ENCODE measurements at regions not wholly inside any gene's neighbourhood (a gene's known extent, or its start where the extent isn't known, plus 50 kb on each side); places are given as distances from the start of the nearest gene placed in this dataset.

DNA sequence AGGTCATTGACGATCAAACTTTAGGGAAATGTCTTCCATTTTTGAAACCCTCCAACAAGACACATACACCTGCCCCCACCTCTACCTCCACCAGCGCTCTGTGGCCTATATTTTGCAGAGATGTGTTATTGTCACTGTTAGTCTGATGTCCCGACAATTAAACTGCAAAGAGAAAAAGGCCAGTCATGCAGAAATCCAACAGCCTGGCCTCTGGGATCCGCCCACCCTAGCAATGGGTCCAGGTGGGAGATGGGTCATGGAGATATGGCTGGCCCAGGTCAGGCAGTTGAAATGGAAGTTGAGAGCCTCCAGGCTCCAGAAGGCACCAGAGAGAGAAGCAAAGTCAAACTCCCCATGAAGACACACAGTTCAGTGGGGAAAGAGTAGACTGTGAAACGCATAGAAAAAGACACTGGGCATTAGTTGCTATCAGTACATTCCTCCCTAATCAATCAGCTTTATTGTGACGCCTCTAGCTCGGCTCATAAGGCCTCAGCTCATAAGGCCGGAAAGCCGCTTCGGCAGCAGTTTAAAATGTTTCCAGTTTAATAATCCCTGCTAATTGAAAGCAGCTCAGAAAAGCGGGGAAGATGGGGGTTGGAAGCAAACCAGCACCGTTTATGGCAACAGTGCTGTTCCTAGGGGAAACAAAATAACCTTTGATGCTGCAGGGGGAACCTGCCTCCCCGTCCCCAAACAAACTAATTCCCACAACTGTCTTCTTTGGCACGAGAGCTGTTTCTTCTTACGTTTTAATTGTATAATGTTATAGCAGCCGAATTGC is 239.7 kb upstream of the ZNF507 start:
- WGBS, 2 donors (ENCODE audit: low coverage in 1 of 2) = 73 to 75% methylated on average over 10 to 16 of the region's 16 CpGs
- no peaks in the 10 kb centered on the region for H3K27me3 ChIP-seq

DNA sequence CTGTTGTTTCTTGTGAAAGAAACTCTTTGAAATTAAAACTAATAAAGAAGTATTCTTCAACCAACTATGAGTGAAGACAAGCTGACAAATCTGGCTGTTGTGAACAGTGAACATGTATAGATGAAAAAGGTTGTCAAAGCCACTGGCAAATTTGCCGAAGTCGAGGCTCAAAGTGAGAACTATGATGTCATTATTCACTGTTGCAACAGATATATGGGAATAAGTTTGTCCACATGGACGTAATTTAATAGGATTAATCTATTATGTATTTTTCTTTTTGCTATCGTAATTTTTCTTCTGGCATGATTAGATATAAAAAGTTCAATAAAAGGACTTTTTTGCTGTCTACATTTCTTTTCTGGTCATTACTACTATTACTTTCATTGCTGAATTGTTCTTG is 223.2 kb upstream of the ZNF507 start:
- WGBS, 2 donors (ENCODE audit: low coverage in 1 of 2) = 59 to 87% methylated on average over 4 of the region's 4 CpGs
- H3K27me3 ChIP-seq = no peaks in the 10 kb centered on the region
- DNase-seq = no peak
- no peaks in the 10 kb centered on the region for H3K36me3 ChIP-seq
- no peaks in the 10 kb centered on the region for H3K9me3 ChIP-seq
- in situ Hi-C loops (cut with MboI; ENCODE audit: low pct_ligation_motif_present in 1 of 4, low pct_unique_long_range_greater_than_20kb in 1 of 4, low sequenced_read_pairs in 3 of 4) = no loop called here
- TF ChIP-seq POLR2A (IDR thresholded peaks at IDR 0.05) (no peak), POLR2AphosphoS5 (IDR thresholded peaks at IDR 0.05) (no peak), EP300 (IDR thresholded peaks at IDR 0.05; ENCODE audit: low read depth) (no peak)
- TF ChIP-seq, protein P1, sequence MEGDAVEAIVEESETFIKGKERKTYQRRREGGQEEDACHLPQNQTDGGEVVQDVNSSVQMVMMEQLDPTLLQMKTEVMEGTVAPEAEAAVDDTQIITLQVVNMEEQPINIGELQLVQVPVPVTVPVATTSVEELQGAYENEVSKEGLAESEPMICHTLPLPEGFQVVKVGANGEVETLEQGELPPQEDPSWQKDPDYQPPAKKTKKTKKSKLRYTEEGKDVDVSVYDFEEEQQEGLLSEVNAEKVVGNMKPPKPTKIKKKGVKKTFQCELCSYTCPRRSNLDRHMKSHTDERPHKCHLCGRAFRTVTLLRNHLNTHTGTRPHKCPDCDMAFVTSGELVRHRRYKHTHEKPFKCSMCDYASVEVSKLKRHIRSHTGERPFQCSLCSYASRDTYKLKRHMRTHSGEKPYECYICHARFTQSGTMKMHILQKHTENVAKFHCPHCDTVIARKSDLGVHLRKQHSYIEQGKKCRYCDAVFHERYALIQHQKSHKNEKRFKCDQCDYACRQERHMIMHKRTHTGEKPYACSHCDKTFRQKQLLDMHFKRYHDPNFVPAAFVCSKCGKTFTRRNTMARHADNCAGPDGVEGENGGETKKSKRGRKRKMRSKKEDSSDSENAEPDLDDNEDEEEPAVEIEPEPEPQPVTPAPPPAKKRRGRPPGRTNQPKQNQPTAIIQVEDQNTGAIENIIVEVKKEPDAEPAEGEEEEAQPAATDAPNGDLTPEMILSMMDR (IDR thresholded peaks at IDR 0.05) = no peak
- H3K4me3 ChIP-seq = no peak overlapping the region
- intact Hi-C loops (cut with DNase I; ENCODE audit: low total_unique reads) = no loop called here
- H3K4me1 ChIP-seq = no peaks in the 10 kb centered on the region
- H3K27ac ChIP-seq = no peak overlapping the region

More for the DNA sequence above, 239.7 kb upstream of the ZNF507 start:
- TF ChIP-seq, protein P1 (IDR thresholded peaks at IDR 0.05) = no peak
- no peak for TF ChIP-seq EP300 (IDR thresholded peaks at IDR 0.05; ENCODE audit: low read depth)
- TF ChIP-seq POLR2AphosphoS5 (IDR thresholded peaks at IDR 0.05) = no peak
- TF ChIP-seq POLR2A (IDR thresholded peaks at IDR 0.05) = no peak
- in situ Hi-C loops (cut with MboI; ENCODE audit: low pct_ligation_motif_present in 1 of 4, low pct_unique_long_range_greater_than_20kb in 1 of 4, low sequenced_read_pairs in 3 of 4) (no loop called here), intact Hi-C loops (cut with DNase I; ENCODE audit: low total_unique reads) (no loop called here)
- Histone ChIP-seq H3K9me3 (no peaks in the 10 kb centered on the region), H3K4me1 (peaks cover 0 to 6% (median 3%) of the 10 kb centered on the region in 4 donors), H3K27ac (no peak overlapping the region), H3K36me3 (no peaks in the 10 kb centered on the region), H3K4me3 (no peak overlapping the region)
- DNase-seq = no peak

DNA sequence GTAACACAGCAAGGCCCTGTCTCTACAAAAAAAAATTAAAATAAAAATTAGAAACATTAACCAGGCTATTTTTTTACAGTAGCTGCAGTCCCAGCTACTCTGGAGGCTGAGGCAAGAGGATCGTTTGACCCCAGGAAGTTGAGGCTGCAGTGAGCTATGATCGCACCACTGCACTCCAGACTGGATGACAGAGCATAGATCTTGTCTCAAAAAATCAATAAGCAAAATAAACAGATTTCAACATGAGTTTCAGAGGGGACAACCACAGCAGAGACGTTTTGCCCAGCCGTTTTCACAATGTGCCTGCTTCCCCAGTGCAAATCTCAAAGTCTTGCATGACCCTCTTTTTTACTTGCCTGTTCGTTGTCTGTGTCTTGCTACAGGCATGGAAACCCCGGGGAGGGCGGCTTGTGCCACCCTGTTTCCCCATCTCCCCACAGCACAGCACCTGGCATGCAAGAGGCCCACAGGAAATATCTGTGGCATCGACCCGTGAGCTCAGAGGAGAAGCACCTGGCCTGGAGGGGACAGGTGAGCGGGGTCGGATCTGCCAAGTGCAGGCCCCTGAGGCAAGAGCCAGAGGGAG is 222.0 kb upstream of the ZNF507 start:
- Histone ChIP-seq H3K36me3 (no peaks in the 10 kb centered on the region), H3K4me1 (no peaks in the 10 kb centered on the region), H3K9me3 (no peaks in the 10 kb centered on the region), H3K27me3 (no peaks in the 10 kb centered on the region), H3K27ac (no peak overlapping the region), H3K4me3 (no peak overlapping the region)
- intact Hi-C loops (cut with DNase I; ENCODE audit: low total_unique reads) = no loop called here
- TF ChIP-seq POLR2A (IDR thresholded peaks at IDR 0.05) (no peak), EP300 (IDR thresholded peaks at IDR 0.05; ENCODE audit: low read depth) (no peak), POLR2AphosphoS5 (IDR thresholded peaks at IDR 0.05) (no peak)
- TF ChIP-seq, protein P1 (IDR thresholded peaks at IDR 0.05) = no peak
- 74% methylated on average over 11 of the region's 11 CpGs; no CpG with 5 or more reads in 1 of the 2 donors for WGBS, 2 donors (ENCODE audit: low coverage in 1 of 2)
- no peak for DNase-seq
- in situ Hi-C loops (cut with MboI; ENCODE audit: low pct_ligation_motif_present in 1 of 4, low pct_unique_long_range_greater_than_20kb in 1 of 4, low sequenced_read_pairs in 3 of 4) = no loop called here

DNA sequence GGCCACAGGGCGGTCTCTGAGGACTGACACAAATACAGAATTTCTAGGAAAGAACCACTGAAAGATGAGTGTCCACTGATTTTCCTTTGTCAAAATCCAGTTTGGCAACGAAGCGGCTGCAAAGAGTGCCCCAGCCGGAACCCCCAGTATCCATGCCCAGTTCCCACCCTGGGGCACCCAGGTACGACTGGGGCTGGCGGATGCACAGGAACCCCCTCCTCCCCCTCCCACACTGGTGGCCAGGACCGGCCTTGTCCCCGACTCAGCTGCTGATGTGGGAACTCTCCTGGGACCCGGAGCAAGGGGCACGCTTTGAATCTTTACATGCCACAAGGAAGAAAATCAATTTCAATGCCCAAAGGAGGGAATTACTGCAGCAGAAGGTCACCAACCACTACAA is 220.8 kb upstream of the ZNF507 start:
- 87 to 89% methylated on average over 7 to 9 of the region's 10 CpGs for WGBS, 2 donors (ENCODE audit: low coverage in 1 of 2)
- Histone ChIP-seq H3K4me3 (no peak overlapping the region), H3K9me3 (no peaks in the 10 kb centered on the region), H3K27ac (no peak overlapping the region), H3K27me3 (no peaks in the 10 kb centered on the region), H3K4me1 (no peaks in the 10 kb centered on the region), H3K36me3 (no peaks in the 10 kb centered on the region)
- in situ Hi-C loops (cut with MboI; ENCODE audit: low pct_ligation_motif_present in 1 of 4, low pct_unique_long_range_greater_than_20kb in 1 of 4, low sequenced_read_pairs in 3 of 4) (no loop called here), intact Hi-C loops (cut with DNase I; ENCODE audit: low total_unique reads) (no loop called here)
- TF ChIP-seq POLR2AphosphoS5 (IDR thresholded peaks at IDR 0.05) = no peak
- TF ChIP-seq POLR2A (IDR thresholded peaks at IDR 0.05) = no peak
- no peak for TF ChIP-seq EP300 (IDR thresholded peaks at IDR 0.05; ENCODE audit: low read depth)
- TF ChIP-seq, protein P1 (IDR thresholded peaks at IDR 0.05) = no peak
- DNase-seq = no peak

Data from transverse colon (tissue), 4 donors.